ENCODE measurements at regions not wholly inside any gene's neighbourhood (a gene's known extent, or its start where the extent isn't known, plus 50 kb on each side); places are given as distances from the start of the nearest gene placed in this dataset.

DNA sequence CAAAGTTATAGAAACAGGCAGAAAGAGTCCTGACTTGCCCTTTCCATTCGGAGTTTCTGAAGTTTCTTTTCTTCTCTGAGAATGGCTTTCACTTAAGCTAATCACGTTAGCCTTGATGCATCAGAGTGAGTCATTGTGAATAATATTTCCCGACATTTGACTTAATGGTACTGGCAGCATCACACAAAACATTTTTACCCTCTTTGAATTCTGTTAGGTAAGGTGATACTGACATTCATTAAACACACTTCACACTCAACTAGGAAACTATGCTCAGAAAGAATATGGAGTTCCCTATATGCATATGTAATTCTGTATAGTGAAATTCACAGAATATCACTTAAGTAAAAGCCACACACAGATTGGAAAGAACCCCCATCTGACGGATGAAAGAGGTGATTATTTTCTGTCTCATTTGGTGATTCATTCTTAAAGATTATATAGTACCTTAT, 120.8 kb upstream of the ARHGAP20 start:
- DNase-seq: no peak

DNA sequence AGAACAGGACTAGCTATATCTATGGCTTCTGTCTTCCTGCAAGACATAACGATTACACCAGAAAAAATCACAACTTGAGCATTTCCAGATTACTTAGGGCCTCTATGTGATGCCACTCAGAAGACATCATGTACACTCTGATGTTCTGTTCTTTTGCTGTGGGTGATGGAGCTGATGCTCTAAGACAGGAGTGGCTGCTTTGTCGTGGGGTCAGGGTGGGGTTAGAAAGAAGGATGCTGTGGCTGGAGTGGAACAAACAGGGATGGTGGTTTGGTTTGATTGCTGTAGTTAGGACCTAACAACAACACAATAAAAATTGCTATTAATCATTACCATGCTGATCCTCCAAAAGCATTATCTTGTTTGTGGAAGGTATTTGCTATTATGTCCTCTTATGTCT, 120.3 kb upstream of the ARHGAP20 start:
- no peak for DNase-seq

DNA sequence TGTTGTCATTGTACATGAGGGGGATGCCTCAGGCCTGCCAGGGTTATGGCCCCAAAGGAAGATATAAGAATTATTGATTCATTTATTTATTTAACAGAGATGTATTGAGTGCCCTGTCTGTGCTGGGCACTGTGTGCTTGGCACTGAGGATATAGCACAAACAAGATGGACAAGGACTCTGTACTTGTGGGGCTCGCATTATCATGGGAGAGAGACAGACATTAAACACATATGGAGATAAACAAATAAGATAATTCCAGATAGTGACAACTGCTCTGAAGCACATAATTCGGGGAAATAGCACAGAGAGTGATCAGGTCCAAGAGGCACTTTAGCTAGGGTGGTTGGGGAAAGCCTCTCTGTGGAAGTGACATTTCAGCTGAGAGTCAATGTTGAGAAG, 119.8 kb upstream of the ARHGAP20 start:
- no peak for DNase-seq

DNA sequence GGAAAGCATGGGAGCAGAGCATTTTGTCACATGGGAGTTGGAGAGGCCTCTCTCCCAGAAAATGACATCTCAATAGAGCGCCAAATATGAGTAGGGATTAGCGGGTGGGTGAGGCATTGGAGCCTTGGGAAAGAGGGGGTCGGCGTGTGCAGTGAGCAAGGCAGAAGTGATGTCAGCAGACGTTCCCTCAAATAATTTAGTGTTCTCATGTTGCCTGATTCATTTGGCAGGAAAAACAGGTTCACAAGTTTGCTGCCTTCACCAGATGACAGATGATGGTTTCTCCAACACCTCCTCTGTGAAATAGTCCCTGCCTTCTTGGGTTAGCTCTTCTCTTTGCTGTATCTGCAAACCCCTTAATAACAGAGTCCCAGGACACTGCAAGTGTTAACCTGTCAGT, 118.5 kb upstream of the ARHGAP20 start:
- no peak for DNase-seq

DNA sequence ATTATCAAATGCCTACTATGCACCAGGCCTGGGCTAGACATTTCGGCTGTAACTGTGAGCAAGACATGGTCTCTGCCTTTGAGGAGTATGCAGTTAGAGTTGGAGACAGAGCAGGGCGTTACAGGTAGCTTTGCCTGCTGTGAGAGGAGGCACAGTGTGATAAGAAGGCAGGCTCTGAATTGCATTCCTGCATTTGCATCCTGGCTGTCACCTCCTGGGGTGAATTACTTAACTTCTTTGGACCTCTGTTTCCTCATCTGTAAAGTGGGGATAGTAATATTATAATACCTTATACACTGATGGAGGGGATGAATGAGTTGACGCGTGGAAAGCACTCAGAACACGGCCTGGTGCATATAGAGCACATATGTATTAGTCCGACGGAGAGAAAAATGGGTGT, 118.1 kb upstream of the ARHGAP20 start:
- DNase-seq: no peak

DNA sequence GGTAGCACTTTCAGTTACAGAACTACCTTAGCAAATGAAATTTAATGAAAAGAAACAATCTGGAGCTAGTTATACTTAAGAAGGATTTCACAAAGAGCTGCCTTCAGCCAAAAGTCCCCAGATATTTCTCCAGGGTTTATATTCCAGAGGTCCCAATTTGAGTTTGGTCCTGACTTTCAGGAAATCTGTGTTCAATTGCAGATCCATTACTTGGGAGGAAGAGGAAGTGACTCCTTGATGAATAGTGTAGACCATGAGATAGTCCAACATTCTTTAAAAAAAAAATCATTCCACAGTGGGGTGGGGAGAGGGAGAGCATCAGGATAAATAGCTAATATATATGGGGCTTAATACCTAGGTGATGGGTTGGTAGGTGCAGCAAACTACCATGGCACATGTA, 117.6 kb upstream of the ARHGAP20 start:
- DNase-seq: no peak

DNA sequence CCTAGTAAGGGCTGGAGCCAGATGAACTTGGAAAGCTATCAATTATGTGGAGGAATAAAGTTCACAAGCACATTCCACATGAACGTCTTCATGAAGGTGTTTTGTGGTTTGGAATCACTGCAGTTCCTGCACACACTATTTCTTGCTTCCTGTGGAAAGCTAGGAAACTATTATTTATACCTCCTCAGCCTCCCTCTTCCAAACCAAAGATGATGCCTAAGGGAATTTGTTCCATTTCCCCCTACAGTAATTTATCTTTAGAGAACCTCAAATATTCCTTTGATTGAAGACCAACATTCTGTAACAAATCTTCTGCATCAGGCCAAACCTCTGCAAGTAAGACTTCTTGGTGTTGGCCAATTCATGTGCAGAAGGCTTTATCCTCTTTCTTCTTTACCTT, 115.8 kb upstream of the ARHGAP20 start:
- no peak for DNase-seq

DNA sequence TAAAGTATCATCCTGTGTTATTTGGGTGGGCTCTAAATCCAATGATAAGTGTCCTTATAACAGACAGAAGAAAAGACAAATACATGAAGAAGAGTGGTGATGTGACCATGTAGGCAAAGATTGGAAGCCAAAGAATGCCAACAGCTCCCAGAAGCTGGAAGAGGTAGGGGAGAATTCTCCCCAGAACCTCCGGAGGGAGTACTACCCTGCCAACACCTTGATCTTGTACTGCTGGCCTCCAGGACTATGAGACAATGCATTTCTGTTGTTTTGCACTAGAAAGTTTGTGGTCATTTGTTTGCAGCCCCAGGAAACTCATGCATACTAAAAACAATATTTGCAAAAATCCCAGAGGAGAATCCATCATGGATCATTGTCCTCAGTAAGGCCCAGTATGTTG, 115.0 kb upstream of the ARHGAP20 start:
- no peak for DNase-seq

DNA sequence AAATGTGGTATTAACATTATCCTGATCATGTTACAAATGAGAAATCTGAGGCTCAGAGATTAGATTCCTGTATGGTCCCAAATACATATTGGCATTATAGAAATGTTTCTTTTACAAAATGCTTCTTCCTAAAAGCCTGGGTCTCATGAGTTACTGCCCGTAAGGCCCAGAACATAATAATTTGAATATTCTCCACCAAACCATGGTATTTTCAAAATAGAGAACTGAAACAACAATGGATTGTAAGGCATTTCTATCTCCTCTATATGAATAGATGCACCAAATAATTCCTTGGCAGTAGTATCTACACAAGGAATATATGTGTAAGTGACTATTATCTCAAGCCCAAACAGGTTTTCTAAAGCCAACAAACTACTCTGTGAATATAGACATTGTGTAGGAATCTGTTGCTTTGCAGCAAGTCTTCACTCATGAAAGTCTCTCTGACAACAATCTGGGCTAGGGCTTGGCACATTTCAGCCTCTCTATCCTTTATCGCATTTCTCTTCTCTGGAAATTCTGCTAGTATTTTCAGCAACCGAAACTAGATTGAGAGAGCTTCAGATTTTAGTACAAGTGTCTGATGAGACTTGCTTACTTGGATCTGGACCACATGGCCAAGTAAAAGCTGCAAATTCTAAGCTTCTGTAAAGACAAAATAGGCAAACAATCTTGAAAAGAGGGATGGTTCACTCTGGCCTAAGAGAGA, 112.8 kb upstream of the ARHGAP20 start:
- no peak for DNase-seq

DNA sequence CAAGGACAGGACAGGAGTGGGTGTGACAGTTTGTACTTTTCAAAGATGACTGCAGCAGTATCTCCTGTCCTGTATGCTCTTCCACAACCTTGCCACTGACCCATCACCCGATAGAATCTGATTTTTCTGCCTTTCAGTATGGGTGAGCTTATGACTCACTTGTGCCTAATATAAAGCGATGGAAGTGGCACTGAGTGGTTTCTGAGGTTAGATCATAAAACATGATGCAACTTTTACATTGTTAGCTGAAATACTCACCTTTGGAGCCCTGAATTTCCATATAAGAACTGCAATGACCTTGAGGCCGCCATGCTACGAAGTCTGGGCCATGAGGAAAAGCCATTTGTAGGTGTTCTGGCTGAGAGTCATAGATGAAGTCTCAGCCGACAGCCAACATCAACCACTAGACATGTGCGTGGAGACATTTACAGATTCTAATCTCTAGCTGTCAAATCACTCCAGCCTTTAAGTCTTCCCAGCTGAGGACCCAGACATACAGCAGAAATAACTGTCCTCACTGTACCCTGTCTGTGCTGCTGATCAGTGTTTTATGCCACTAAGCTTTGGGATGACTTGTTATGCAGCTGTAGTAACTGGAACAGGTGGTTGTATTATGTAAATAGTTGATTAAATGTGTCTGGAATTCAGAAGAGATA, 105.9 kb upstream of the ARHGAP20 start:
- no peak for DNase-seq

DNA sequence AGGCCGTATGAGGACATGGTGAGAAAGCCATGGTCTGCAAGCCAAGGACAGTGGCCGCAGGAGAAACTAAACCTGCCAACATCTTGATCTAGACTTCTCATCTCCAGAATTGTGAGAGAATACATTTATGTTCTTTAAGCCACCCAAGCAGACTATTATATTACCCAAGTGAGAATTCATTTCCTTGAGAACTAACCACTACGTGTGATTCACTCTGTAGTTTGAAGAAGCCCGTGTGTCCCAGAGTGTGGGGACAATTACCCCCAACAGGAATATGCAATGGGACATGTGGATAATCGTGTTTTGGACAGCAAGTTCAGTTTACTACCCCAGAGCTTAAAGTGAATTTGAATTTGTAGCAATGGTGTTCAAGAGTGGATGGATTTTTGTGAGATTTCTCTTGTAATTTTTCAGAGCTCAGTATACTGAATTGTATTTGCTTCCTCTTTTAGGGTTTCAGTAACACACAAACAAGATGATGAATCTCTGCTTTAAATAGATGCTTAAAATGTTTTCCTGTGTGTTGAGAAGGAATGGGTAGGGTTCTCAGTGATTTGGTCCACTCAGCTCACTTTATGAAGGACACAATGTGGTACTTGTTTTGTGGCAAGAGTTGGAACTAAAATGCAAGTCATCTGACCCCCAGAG, 100.0 kb upstream of the ARHGAP20 start:
- no peak for DNase-seq

DNA sequence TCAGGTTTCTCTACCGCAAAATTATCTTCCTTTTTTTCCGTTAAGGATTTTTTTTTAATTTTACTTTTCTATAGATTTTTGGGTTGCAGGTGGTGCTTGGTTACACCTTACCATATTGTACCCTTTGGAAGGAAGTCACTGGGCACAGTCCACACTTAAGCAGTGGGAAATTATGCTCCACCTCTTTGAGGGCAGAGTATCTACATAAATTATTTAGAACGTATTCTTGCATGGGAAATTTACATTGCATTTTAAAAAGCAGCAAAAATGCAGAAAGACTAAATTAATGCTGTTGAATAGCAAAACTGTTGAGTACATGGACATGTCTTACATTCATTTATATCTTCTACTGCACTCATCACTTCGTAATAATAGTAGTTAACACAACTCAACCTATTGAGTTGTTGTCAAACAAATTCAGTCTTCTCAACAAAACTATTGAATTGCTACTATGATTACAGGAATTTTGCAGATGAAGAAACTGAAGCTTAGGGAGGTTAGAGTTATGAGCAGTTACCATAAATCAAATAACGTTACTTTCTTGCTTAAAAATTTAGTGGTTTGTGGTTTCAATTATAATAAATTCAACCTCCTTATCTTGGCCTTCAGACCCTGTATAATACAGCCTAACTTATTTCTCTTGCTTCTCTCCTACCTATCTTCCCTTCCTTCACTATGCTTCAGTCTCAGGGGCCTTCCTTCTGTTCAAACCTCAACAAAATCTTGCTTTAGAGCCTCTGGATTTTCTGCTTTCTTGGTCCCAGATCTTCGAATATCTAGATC, 97.4 kb upstream of the ARHGAP20 start:
- no peak for DNase-seq

DNA sequence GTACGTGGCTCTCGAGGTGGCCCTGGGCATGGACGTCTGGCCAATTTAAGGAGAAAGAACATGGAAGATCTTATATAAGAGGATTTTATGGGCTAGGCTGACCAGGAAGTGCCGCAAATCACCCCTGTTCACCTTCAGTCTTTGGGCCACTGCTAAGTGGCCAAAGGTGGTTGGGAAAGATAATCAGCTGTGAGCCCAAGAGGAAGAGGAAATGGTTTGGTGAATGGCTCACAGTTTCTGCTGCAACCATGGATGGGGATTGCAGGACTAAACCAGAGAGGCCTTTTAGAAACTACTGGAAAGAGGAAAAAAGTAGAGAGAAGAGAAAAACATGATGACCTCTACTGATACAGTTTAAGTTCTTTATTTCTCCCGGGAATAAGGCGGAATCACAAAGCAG, 96.0 kb upstream of the ARHGAP20 start:
- no peak for DNase-seq

DNA sequence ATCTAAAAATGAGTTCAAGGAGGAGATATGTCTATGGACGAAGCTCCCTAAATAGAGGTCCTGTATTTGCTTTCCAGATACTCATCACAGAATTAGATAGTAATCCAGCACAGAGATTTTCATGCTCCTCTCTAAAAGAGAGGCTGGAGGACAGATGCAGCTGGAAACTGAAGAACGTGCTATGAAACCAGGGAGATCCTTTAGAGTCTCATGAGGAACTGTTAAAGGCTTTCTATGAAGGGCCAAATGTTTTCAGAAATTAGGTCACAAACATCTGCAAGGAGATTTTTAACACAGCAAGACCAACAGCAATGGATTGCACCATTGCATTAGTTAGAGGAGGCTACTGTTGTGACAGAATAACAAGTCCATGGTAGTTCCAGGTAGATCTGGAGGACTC, 95.6 kb upstream of the ARHGAP20 start:
- no peak for DNase-seq

DNA sequence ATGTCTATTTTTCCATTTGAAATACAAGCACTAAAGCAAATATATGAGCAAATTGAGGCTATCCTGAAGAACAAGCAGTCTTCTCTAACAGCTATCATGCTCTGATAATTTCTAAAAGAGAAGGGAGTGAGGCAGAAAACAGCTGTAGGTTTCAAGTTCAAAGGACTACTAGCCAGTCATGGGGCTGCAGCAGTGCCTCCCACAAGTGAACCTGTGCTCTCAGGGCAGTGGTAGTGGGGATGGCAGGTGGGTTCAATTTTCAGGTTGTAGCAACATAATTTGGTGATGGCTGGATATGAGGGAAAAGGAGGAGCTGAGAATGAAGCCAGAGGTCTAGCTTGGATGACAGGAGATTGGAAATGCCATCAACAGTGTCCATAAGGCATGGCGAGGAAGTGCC, 93.5 kb upstream of the ARHGAP20 start:
- no peak for DNase-seq

DNA sequence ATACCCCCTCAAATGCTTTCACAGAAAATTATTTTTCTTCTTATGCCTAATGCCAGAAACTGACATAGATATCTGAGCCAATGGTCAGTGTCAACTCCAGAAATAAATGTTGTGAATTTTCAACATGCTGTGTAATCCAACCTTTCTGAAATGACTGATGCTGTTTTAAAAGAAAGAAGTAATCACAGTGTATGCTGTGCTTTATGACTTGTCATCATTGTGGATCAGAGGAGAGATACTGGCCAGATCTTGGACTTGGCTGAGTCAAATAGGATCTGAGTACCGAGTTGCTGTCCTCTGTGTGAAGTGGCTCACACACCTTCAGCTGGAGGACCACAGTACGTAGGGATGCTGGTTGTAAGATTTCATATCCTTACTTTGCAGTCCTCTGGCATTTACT, 89.9 kb upstream of the ARHGAP20 start:
- DNase-seq: no peak

DNA sequence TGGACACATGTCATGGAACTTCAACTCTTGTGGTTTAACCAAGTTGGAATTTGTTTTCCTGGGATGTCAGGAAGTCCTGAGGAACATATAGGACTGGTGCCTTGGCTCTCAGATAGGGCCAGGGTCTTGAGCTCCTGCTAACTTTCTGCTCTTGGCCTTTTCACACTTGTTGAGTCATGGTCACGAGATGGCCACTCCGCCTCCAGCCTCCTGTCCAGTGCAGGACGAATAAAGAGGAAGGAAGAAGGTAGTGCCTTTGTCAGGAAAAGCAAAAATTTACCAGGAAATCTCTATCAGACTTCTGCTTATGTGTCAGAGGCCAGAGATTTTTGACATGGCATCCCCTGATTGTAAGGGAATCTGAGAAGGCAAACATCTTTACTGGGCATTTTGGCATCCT, 89.1 kb upstream of the ARHGAP20 start:
- no peak for DNase-seq

DNA sequence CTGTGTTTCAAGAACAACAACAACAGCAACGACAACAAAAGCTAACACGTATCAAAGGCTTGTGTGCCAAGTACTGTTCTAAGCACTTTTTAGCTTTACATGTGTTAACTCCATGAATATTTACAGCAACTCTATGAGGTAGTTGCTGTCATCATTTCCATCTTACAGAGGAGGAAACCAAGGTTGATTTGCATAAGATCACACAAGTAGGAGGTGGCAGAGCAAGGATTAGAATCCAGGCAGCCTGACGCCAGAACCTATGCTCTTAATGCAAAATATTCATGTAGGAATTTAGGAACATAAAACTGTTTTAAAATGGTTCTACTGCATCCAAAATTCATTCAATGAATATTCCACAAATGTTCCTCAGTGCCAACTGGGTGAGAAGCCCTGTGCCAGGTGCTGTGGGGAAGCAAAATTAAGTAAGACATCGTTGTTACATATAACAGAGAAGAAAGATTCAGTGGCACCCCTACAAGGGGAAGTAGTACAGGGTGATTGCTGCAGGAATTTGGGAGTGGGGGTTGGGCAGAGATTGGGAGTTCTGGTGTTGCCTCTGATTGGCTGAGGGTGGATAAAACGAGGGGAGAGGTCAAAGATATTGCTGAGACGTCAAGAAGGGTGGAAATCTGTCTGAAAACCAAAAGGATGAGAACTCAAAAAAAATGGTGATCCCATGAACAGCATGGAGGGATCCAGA, 86.1 kb upstream of the ARHGAP20 start:
- DNase-seq: no peak

DNA sequence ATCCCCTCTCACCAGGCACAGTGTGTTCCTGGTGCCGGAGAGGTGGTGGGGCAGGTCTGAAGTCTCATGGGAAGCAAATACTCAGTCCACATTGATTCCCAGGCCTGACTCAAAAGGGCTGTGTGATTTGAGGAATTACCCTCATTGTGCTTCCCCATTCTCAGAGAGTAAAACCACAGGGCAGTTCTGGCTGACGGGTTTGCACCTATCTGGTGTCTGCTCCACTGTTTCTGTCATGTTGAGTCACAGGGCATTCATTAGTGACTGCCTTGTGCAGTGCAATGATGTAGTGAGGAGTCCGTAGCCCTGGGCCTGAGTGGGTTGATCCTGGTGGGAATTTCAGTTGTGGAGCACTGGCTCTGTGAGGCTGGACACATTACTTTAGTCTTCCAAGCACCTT, 85.2 kb upstream of the ARHGAP20 start:
- peak in 1 of 51 donors; percentile 13 for DNase-seq

DNA sequence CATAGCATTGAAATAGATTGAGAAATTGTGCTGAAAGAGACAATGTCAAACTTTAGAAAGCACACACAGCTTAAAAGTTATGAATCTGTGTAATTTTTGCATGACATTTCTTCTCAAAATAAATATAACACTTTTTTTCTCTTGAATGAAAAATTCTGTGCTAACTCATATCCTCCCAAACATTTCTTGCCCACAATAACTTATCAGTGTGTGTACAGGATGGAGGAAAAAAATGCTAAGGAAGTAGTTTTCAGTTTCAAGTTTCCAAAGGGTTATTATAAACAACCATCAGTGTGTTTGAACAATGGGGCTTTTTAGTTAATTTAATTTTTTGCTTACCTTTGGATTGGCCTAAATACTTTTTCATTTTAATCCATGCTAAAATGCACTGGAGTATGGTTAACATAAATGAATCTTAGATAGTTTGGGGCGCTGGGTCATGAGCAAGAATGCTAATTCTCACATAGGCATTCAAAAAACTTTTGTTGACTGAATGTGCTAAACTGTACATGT, 82.9 kb upstream of the ARHGAP20 start:
- no peak for DNase-seq

DNA sequence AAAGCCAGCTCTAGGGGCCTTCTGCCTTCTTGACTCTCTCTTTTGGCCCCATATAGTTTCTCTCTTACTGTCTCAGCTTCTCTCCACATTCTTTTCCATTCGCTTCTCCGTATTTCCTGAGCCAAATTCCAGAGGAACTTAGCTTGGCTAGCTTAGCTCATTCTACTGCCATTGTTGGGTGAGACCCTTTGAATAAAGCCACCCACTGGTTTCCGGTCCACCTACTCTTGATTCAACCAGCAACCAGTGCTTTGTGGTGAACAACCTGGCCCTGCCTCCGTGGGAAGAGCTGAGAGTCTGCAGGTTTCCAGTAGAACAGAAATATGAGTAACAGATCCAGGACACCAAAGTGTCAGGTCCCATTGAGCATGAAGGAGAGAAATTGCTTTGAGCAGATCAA, 81.3 kb upstream of the ARHGAP20 start:
- no peak for DNase-seq

Measured in hypothalamus (tissue), 51 donors.